WTC11 (cell line): ENCODE measurements at regions not wholly inside any gene's neighbourhood (a gene's known extent, or its start where the extent isn't known, plus 50 kb on each side); places are given as distances from the start of the nearest gene placed in this dataset.

Experiments
- ATAC-seq: fragments of 200-7000 bp; cut with Tn5 transposase; 2 replicates; pipeline ENCODE4 v1.10.0; 2021; ENCODE audit warnings: mild to moderate bottlenecking, moderate library complexity
- CTCF ChIA-PET: fragments of 300-600 bp; sonication (Branson Sonifier 250); formaldehyde crosslinking; loops from one replicate; lab custom pipeline; 2021; ENCODE audit warnings: antibody characterized with exemption; lab: Charles Lee
- POLR2A ChIA-PET: fragments of 350-600 bp; sonication (Branson Sonifier 250); formaldehyde crosslinking; loops from one replicate; lab custom pipeline; 2021; ENCODE audit warnings: antibody characterized with exemption; lab: Charles Lee
- DNase-seq: peaks from one replicate; pipeline ENCODE4 v3.0.0; 2021; ENCODE audit warnings: low spot score
- H3K27ac Mint-ChIP-seq: 2 replicates; pipeline ENCODE4 v1.8.0; 2021; ENCODE audit warnings: mixed read lengths
- H3K27me3 Mint-ChIP-seq: 2 replicates; pipeline ENCODE4 v1.8.0; 2021; ENCODE audit warnings: low read depth, mild to moderate bottlenecking, moderate library complexity, mixed read lengths
- H3K36me3 Mint-ChIP-seq: 2 replicates; pipeline ENCODE4 v1.8.0; 2021; ENCODE audit warnings: mixed read lengths
- H3K4me1 Mint-ChIP-seq: 2 replicates; pipeline ENCODE4 v1.8.0; 2022; ENCODE audit warnings: mixed read lengths
- H3K4me3 Mint-ChIP-seq: 2 replicates; pipeline ENCODE4 v1.8.0; 2021; ENCODE audit warnings: mild to moderate bottlenecking, moderate library complexity, mixed read lengths
- H3K9me3 Mint-ChIP-seq: 2 replicates; pipeline ENCODE4 v1.8.0; 2021; ENCODE audit warnings: mixed read lengths
- JAZF1 ChIP-seq: fragments of 250-450 bp; sonication (Bioruptor Pico); IDR thresholded peaks from 2 replicates; pipeline ENCODE4 v1.9.0; 2021; ENCODE audit warnings: moderate library complexity, mild to moderate bottlenecking, inconsistent platforms
- MYBL2 ChIP-seq: sonication (generic); formaldehyde crosslinking; IDR thresholded peaks from 2 replicates; pipeline ENCODE4 v1.8.1; 2023; ENCODE audit warnings: mild to moderate bottlenecking, moderate library complexity, missing genetic modification reagents
- NR1H2 ChIP-seq: sonication (generic); formaldehyde crosslinking; IDR thresholded peaks from 2 replicates; pipeline ENCODE4 v1.9.0; 2021; ENCODE audit warnings: mild to moderate bottlenecking, moderate library complexity, missing genetic modification reagents
- OVOL2 ChIP-seq: fragments of 250-450 bp; sonication (Bioruptor Pico); IDR thresholded peaks from 2 replicates; pipeline ENCODE4 v1.9.0; 2021; ENCODE audit warnings: mild to moderate bottlenecking, borderline replicate concordance
- PRRX2 ChIP-seq: fragments of 250-450 bp; sonication (Bioruptor Pico); IDR thresholded peaks from 2 replicates; pipeline ENCODE4 v1.8.0; 2021; ENCODE audit warnings: mild to moderate bottlenecking
- SMAD3 ChIP-seq: sonication (generic); formaldehyde crosslinking; IDR thresholded peaks from 2 replicates; pipeline ENCODE4 v1.8.0; 2022; ENCODE audit warnings: missing genetic modification reagents, mild to moderate bottlenecking, borderline replicate concordance
- TEAD4 ChIP-seq: sonication (generic); formaldehyde crosslinking; IDR thresholded peaks from 2 replicates; pipeline ENCODE4 v1.8.0; 2022; ENCODE audit warnings: mild to moderate bottlenecking, missing genetic modification reagents
- TP53 ChIP-seq: sonication (generic); formaldehyde crosslinking; IDR thresholded peaks from 2 replicates; pipeline ENCODE4 v1.8.1; 2023; ENCODE audit warnings: mild to moderate bottlenecking, missing genetic modification reagents
- ZNF121 ChIP-seq: sonication (generic); formaldehyde crosslinking; IDR thresholded peaks from 2 replicates; pipeline ENCODE4 v1.8.0; 2023; ENCODE audit warnings: missing genetic modification reagents
- ZNF138 ChIP-seq: sonication (generic); formaldehyde crosslinking; conservative IDR thresholded peaks from 2 replicates; pipeline ENCODE4 v1.8.1; 2022; ENCODE audit warnings: mild to moderate bottlenecking, moderate library complexity, missing genetic modification reagents
- ZNF219 ChIP-seq: sonication (generic); formaldehyde crosslinking; IDR thresholded peaks from 2 replicates; pipeline ENCODE4 v1.8.0; 2023; ENCODE audit warnings: missing genetic modification reagents, mild to moderate bottlenecking, borderline replicate concordance
- ZNF232 ChIP-seq: sonication (generic); formaldehyde crosslinking; IDR thresholded peaks from 2 replicates; pipeline ENCODE4 v1.8.0; 2022; ENCODE audit warnings: mild to moderate bottlenecking, missing genetic modification reagents
- ZNF396 ChIP-seq: fragments of 250-450 bp; sonication (Bioruptor Pico); IDR thresholded peaks from 2 replicates; pipeline ENCODE4 v1.8.0; 2021; ENCODE audit warnings: mild to moderate bottlenecking, moderate library complexity, borderline replicate concordance
- TF ChIP-seq, protein P1 (sequence below): sonication (generic); formaldehyde crosslinking; IDR thresholded peaks from 2 replicates; pipeline ENCODE4 v1.8.0; 2022; ENCODE audit warnings: missing genetic modification reagents
- TF ChIP-seq, protein P2 (sequence below): fragments of 250-450 bp; sonication (Bioruptor Pico); IDR thresholded peaks from 2 replicates; pipeline ENCODE4 v1.9.0; 2021; ENCODE audit warnings: mild to moderate bottlenecking, borderline replicate concordance
- TF ChIP-seq, protein P3 (sequence below): fragments of 250-450 bp; sonication (Bioruptor Pico); IDR thresholded peaks from 2 replicates; pipeline ENCODE4 v1.9.0; 2021; ENCODE audit warnings: mild to moderate bottlenecking
- TF ChIP-seq, protein P4 (sequence below): fragments of 250-450 bp; sonication (Bioruptor Pico); IDR thresholded peaks from 2 replicates; pipeline ENCODE4 v1.9.0; 2021; ENCODE audit warnings: moderate library complexity, mild to moderate bottlenecking, inconsistent platforms, borderline replicate concordance
- TF ChIP-seq, protein P5 (sequence below): fragments of 250-450 bp; sonication (Bioruptor Pico); IDR thresholded peaks from 2 replicates; pipeline ENCODE4 v1.9.0; 2021; ENCODE audit warnings: mild to moderate bottlenecking

DNA sequence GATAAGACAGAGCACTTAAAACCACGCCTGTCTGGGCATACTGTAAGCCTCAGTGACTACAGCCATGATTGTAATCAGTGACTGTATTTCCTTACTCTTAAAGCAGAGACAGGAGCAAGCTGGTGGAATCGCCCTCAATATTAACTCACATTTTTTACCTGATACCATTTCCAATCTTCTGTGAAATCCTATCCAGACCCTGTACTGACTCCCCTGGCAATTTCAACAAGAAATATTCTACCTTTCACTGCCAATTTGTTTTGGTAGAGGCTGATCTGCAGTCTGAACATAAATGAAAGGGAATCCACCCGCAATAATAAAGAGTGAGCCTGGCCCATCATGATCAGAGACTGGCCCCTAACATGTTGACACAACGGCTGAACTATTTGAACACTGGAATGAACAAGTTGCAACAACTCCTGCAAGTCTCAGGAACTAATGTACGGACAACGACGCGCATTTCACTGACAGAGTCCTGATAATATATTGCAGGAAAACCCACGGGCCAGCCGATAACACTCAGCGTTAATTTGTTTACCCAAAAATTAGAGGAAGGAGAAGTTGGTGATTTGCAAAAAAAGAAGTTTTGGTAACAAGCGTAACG lies 195.5 kb upstream of the BTG1 start (continued):
- TF ChIP-seq, protein P1, sequence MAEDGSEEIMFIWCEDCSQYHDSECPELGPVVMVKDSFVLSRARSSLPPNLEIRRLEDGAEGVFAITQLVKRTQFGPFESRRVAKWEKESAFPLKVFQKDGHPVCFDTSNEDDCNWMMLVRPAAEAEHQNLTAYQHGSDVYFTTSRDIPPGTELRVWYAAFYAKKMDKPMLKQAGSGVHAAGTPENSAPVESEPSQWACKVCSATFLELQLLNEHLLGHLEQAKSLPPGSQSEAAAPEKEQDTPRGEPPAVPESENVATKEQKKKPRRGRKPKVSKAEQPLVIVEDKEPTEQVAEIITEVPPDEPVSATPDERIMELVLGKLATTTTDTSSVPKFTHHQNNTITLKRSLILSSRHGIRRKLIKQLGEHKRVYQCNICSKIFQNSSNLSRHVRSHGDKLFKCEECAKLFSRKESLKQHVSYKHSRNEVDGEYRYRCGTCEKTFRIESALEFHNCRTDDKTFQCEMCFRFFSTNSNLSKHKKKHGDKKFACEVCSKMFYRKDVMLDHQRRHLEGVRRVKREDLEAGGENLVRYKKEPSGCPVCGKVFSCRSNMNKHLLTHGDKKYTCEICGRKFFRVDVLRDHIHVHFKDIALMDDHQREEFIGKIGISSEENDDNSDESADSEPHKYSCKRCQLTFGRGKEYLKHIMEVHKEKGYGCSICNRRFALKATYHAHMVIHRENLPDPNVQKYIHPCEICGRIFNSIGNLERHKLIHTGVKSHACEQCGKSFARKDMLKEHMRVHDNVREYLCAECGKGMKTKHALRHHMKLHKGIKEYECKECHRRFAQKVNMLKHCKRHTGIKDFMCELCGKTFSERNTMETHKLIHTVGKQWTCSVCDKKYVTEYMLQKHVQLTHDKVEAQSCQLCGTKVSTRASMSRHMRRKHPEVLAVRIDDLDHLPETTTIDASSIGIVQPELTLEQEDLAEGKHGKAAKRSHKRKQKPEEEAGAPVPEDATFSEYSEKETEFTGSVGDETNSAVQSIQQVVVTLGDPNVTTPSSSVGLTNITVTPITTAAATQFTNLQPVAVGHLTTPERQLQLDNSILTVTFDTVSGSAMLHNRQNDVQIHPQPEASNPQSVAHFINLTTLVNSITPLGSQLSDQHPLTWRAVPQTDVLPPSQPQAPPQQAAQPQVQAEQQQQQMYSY (CRISPR knock-in tag) = no peak
- TF ChIP-seq, protein P2, sequence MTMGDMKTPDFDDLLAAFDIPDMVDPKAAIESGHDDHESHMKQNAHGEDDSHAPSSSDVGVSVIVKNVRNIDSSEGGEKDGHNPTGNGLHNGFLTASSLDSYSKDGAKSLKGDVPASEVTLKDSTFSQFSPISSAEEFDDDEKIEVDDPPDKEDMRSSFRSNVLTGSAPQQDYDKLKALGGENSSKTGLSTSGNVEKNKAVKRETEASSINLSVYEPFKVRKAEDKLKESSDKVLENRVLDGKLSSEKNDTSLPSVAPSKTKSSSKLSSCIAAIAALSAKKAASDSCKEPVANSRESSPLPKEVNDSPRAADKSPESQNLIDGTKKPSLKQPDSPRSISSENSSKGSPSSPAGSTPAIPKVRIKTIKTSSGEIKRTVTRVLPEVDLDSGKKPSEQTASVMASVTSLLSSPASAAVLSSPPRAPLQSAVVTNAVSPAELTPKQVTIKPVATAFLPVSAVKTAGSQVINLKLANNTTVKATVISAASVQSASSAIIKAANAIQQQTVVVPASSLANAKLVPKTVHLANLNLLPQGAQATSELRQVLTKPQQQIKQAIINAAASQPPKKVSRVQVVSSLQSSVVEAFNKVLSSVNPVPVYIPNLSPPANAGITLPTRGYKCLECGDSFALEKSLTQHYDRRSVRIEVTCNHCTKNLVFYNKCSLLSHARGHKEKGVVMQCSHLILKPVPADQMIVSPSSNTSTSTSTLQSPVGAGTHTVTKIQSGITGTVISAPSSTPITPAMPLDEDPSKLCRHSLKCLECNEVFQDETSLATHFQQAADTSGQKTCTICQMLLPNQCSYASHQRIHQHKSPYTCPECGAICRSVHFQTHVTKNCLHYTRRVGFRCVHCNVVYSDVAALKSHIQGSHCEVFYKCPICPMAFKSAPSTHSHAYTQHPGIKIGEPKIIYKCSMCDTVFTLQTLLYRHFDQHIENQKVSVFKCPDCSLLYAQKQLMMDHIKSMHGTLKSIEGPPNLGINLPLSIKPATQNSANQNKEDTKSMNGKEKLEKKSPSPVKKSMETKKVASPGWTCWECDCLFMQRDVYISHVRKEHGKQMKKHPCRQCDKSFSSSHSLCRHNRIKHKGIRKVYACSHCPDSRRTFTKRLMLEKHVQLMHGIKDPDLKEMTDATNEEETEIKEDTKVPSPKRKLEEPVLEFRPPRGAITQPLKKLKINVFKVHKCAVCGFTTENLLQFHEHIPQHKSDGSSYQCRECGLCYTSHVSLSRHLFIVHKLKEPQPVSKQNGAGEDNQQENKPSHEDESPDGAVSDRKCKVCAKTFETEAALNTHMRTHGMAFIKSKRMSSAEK (CRISPR knock-in tag) = no peak
- TF ChIP-seq ZNF138 (CRISPR knock-in tag) (no peak), SMAD3 (CRISPR knock-in tag) (no peak), TEAD4 (CRISPR knock-in tag) (no peak), ZNF396 (CRISPR knock-in tag) (no peak), PRRX2 (CRISPR knock-in tag) (no peak), TP53 (CRISPR knock-in tag) (no peak), ZNF121 (no peak), ZNF219 (CRISPR knock-in tag) (no peak)
- TF ChIP-seq, protein P3, sequence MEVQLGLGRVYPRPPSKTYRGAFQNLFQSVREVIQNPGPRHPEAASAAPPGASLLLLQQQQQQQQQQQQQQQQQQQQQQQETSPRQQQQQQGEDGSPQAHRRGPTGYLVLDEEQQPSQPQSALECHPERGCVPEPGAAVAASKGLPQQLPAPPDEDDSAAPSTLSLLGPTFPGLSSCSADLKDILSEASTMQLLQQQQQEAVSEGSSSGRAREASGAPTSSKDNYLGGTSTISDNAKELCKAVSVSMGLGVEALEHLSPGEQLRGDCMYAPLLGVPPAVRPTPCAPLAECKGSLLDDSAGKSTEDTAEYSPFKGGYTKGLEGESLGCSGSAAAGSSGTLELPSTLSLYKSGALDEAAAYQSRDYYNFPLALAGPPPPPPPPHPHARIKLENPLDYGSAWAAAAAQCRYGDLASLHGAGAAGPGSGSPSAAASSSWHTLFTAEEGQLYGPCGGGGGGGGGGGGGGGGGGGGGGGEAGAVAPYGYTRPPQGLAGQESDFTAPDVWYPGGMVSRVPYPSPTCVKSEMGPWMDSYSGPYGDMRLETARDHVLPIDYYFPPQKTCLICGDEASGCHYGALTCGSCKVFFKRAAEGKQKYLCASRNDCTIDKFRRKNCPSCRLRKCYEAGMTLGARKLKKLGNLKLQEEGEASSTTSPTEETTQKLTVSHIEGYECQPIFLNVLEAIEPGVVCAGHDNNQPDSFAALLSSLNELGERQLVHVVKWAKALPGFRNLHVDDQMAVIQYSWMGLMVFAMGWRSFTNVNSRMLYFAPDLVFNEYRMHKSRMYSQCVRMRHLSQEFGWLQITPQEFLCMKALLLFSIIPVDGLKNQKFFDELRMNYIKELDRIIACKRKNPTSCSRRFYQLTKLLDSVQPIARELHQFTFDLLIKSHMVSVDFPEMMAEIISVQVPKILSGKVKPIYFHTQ (CRISPR knock-in tag) = no peak

DNA sequence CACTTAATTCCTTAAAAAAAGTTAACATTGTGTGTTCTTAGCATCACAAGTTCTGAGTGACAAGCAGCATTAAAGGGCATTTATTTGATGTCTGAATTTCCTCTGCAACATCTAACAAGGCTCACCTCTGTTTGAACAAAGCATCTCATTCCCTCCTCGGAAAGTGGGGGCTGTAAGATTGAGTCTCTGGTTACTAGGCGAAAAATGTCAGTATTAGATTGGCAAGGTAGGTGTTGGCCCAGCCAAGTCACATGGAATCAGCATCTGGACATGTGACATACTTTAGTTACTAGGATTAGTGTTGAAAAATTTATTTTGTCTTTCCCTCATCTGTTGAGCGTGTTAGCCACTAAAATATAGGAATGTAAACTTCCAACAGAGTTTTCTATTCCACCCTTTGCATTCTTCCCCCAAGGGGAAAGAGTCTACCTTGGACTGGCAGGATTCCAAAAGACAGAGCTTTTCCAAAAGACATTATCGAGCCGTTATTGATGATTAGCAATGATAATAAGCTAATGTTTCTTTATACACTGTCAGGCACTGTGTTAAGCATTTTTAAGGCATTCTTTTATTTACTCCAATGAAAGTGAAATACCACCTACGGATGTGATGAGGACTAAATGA lies 194.9 kb upstream of the BTG1 start:
- ATAC-seq (no peak), DNase-seq (no peak)
- H3K36me3 Mint-ChIP-seq = no peaks in the 10 kb centered on the region
- H3K9me3 Mint-ChIP-seq = peaks cover 17% of the 10 kb centered on the region
- CTCF ChIA-PET = no interaction called here
- POLR2A ChIA-PET = no interaction called here
- peaks cover 5% of the 10 kb centered on the region for H3K4me1 Mint-ChIP-seq
- H3K27ac Mint-ChIP-seq = no peak overlapping the region
- no peak overlapping the region for H3K4me3 Mint-ChIP-seq
- TF ChIP-seq, protein P4, sequence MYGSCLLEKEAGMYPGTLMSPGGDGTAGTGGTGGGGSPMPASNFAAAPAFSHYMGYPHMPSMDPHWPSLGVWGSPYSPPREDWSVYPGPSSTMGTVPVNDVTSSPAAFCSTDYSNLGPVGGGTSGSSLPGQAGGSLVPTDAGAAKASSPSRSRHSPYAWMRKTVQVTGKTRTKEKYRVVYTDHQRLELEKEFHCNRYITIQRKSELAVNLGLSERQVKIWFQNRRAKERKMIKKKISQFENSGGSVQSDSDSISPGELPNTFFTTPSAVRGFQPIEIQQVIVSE (CRISPR knock-in tag) = no peak
- TF ChIP-seq NR1H2 (CRISPR knock-in tag) = no peak
- TF ChIP-seq ZNF232 (CRISPR knock-in tag) = no peak
- TF ChIP-seq OVOL2 (CRISPR knock-in tag) = no peak
- no peak for TF ChIP-seq JAZF1 (CRISPR knock-in tag)
- TF ChIP-seq MYBL2 (CRISPR knock-in tag) = no peak
- TF ChIP-seq, protein P5, sequence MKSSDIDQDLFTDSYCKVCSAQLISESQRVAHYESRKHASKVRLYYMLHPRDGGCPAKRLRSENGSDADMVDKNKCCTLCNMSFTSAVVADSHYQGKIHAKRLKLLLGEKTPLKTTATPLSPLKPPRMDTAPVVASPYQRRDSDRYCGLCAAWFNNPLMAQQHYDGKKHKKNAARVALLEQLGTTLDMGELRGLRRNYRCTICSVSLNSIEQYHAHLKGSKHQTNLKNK (CRISPR knock-in tag) = no peak
- no peaks in the 10 kb centered on the region for H3K27me3 Mint-ChIP-seq
